ENCODE measurements at regions not wholly inside any gene's neighbourhood (a gene's known extent, or its start where the extent isn't known, plus 50 kb on each side); places are given as distances from the start of the nearest gene placed in this dataset.

DNA sequence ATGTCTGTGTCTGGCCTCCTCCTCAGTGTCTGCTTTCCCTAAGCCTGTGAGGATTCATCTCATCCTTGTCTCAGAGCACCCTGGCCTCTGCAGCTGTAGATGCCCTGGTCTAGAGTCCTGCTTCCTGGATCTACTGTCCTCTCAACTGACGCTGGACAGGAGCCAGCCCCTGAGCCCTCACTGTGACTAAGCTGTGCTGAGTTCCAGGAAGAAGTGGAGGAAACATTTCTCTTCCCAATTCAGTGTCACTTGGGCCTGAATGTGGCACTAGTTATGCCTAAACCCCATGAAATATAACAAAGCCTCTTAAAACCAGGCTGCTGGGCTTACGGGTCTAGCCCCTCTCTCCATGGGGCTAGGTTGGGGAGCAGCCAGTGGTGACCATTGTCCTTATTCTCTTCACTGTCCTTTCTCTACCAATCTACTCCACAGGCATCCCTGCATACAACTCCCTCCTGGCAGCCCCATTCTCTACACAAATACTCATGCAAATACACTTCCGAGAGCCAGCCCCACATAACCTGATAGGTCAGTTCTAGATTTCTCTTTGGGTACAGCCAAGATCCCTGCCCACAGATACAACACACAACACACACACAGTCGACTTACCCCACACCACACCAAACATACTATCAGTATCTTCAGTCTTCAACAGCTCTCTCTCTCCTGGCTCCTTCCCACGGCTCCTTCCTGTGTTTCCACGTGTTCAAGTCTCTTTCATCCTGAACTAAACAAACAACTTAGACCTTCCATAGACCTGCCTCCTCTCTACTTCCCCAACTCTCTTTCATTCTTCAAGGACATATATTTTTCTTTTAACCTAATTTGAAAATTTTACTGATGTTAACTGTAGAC lies 220.8 kb downstream of the SNX18 start:
- TF ChIP-seq GATA1 (IDR thresholded peaks at IDR 0.05; ENCODE audit: low read depth, low read length) (no peak), POLR2A (IDR thresholded peaks at IDR 0.05; ENCODE audit: low read length) (peak; percentile 34)
- peak; percentile 45 to 62 for DNase-seq

DNA sequence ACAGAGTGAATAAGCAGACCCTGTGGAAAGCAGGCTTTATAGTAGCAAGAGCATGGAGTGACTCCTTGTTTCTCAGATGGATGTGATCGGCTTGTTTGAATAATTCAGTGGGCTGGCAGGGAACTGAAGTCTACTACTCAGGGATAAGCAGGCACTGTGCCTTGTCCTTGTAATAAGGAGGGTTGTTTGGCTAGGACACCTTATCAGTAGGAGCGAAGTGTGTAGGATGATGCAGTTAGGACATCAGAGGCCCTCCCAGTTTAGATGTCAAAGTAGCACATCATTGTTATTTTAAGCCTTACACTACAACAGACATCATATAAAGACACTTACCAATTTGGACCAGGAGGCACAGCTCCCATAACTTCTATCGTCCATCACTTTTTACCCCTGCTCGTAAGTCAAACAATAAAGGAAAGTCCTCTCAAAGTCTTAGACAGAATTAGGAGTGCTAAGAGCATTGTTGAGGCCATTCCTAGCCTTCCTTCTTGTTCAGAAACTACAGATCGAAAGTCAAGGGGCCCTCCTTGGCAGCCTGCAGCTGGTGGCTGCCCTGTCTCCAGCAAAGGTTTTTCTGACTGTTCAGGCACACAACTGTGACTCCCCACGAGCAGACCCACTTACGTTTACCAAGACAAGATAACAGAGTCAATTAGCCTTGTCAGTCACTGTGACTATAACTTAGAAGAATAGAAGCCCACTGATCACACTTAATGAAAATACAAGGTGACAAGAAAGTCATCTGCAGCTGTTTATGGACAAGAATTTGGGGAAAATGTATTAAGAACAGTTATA lies 218.6 kb downstream of the SNX18 start:
- TF ChIP-seq POLR2A (IDR thresholded peaks at IDR 0.05; ENCODE audit: low read length) (no peak), GATA1 (IDR thresholded peaks at IDR 0.05; ENCODE audit: low read depth, low read length) (no peak)

DNA sequence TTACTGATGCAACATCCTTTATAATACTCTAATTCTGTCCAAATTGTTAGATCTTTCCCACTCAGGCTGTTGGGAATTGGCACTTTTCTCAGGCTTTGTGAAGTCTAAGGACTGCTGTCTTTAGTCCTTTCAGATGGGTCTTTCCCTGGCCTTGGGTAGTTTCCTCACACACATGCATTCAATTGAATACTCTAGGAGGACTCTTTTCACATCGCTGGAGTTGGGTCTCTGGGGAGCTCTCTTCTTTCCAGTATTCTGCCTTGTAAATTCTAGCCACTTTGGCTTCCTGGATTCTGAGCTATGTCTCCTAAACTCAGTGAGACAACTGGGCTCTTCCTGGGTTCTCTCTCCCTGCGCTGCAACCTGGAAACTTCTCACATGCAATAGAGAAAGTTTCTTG lies 215.5 kb downstream of the SNX18 start:
- no peak for TF ChIP-seq POLR2A (IDR thresholded peaks at IDR 0.05; ENCODE audit: low read length)
- TF ChIP-seq GATA1 (IDR thresholded peaks at IDR 0.05; ENCODE audit: low read depth, low read length), result no peak
- DNase-seq, result no peak

More for the DNA sequence above, 218.6 kb downstream of the SNX18 start:
- DNase-seq, result no peak

DNA sequence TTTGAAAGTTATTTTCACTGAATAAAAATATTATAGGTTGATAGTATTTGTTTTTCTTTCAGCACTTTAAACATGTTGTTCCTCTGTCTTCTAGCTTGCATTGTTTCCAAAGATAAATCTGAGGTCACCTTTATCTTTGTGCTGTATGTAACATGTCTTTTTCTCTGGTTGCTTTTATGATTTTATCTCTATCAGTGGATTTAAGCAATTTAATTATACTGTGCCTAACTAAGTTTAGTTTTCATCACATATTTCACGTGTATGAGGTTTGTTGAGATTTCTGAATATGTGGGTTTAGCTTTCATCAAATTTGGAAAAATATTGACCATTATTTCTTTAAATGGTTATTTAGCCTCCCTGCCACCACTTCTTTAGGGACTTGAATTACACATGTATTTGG lies 214.5 kb downstream of the SNX18 start:
- TF ChIP-seq POLR2A (IDR thresholded peaks at IDR 0.05; ENCODE audit: low read length) (no peak), GATA1 (IDR thresholded peaks at IDR 0.05; ENCODE audit: low read depth, low read length) (no peak)
- no peak for DNase-seq

DNA sequence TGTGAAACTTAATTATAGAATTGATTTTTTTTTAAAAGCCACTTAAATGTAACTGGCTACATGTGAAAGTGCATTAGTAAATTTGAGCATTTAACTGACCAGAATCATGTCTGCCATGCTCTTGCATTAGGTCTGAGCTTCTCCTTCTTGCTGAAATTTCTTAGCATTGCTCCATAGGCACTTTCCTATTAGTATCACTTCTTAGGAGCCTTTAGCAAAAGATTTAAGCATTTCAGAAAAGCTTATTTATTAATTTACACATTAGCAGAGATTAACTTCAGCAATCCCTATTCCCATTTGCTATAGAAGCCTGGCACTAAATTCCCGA lies 211.0 kb downstream of the SNX18 start:
- DNase-seq, result no peak
- no peak for TF ChIP-seq POLR2A (IDR thresholded peaks at IDR 0.05; ENCODE audit: low read length)
- no peak for TF ChIP-seq GATA1 (IDR thresholded peaks at IDR 0.05; ENCODE audit: low read depth, low read length)

DNA sequence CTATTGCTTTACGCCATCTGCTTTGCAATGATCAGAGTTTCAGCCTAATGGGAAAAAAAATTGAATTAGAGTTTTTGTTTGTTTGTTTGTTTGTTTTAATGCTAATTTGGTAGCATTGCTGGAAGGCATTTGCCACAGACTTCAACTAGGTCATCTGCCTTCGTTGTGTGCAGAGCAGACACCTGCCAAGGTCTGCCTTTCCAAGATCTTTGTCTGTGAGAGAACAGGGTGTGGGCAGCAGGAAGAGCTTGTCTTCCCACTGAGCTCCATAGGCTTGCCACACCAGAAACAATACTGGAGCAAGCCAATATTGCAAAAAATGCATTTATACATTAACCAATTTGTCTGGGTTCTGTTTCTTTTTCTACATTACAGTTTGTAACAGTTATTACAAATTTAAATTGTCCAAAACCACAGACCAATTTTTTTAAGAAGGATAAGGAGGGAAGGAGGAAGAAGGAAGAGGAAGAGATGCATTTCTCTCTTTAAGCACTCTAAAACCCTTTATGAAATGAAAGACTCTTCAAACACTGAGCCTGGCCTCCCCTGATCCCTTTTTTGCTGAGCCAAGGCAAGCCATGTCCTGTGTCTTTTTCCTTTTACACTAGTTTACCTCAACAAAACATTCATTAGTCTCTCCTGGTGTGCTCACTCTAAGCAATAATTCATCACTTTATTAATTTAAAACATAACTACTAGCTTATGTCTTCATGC lies 210.5 kb downstream of the SNX18 start:
- no peak for TF ChIP-seq GATA1 (IDR thresholded peaks at IDR 0.05; ENCODE audit: low read depth, low read length)
- no peak for TF ChIP-seq POLR2A (IDR thresholded peaks at IDR 0.05; ENCODE audit: low read length)
- DNase-seq, result no peak

DNA sequence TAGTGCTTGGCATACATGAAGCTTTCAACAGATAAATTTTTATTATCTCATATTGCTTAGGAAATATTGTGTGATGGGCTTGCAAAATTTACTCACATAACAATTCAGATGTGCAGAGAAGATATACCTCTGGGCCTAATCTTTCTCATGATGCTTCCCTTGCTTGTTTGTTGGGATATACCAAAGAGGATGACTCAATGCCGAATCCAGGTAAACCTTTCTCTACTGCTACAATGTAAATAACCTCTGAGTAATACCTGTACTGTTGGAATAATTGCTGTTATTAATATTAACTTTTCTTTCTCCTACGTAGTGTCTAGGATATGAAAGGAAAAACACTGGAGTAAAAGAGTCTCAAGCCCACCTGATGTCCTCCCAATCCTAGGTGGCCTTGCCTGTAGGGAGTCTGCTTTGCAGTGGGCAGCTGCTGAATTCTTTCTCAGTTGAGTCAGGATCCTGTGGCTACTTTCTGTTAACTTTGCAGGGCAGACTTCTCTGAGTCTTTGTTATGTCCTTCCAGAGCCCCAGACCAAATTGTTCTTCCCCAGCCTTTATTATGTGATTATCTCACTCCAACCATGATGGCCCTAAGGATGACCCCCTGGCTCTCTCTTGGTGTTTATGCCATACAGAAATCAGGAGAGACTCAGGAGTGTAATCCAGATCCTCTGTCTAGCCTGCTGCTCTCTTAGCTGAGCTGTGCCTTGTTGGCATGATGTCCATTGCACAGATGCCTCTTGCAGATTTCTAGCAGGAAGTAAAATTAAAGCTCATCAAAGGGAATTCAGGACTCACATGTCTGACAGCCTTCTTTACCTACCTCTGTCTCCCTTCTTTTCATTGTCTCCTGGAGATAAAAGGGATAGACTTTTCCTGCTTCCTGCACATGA lies 208.1 kb downstream of the SNX18 start:
- TF ChIP-seq POLR2A (IDR thresholded peaks at IDR 0.05; ENCODE audit: low read length) (no peak), GATA1 (IDR thresholded peaks at IDR 0.05; ENCODE audit: low read depth, low read length) (no peak)
- DNase-seq, result no peak

DNA sequence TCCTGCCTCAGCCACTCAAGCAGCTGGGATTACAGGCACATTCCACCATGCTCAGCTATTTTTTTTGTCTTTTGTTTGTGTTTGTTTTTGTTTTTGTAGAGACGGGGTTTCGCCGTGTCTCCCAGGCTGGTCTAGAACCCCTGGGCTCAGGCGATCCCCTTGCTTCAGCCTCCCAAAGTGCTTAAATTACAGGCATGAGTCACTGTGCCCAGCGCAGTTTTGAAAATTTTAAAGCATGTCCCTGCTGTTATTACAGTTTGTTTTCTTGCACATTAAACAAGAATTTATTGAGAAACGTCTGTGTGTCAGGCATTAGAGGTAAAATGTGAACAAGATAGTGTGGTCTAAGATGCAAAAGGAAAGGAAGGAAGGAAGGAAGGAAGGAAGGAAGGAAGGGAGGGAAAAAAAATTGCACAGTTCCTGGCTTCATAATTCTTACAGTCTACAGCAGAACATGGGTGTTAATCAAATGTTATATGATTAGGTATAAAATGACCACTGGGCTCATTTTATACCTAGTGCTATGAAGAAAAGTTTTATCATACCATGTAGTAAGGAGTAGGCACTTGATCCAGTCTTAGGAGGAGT lies 205.4 kb downstream of the SNX18 start:
- no peak for TF ChIP-seq POLR2A (IDR thresholded peaks at IDR 0.05; ENCODE audit: low read length)
- no peak for TF ChIP-seq GATA1 (IDR thresholded peaks at IDR 0.05; ENCODE audit: low read depth, low read length)
- no peak for DNase-seq

DNA sequence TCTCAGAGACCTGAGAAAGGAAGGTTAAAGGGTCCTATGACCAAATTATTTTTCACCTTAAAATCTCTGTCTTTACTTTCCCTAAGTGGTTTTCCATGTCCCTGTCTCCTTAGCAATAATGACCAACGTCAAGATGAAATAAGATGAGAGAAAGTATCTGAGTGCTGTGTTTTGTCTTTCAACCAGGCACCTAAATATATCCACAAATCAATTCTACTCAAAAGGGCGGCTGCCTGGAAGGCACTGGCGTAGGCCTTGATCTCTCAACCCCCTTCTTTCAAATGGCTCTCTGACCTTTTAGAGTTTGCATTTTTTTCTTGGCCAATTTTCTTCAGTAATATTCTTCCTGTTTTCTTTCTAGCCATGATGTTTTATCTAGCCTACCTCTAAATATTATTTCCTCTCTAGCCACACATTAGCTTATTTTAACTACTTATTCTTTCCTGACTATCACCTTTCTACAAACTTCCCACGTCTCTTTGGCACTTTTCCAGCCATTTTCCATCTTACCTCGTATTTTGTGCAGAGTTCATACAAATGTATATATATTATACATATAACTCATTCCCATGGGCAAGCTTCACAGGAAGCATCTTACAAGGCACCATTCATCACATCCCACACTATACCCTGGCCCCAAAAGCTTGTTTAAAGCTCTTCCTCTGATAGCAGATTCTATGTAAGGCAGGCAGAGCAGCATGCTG lies 204.5 kb downstream of the SNX18 start:
- DNase-seq, result no peak
- no peak for TF ChIP-seq POLR2A (IDR thresholded peaks at IDR 0.05; ENCODE audit: low read length)
- no peak for TF ChIP-seq GATA1 (IDR thresholded peaks at IDR 0.05; ENCODE audit: low read depth, low read length)

DNA sequence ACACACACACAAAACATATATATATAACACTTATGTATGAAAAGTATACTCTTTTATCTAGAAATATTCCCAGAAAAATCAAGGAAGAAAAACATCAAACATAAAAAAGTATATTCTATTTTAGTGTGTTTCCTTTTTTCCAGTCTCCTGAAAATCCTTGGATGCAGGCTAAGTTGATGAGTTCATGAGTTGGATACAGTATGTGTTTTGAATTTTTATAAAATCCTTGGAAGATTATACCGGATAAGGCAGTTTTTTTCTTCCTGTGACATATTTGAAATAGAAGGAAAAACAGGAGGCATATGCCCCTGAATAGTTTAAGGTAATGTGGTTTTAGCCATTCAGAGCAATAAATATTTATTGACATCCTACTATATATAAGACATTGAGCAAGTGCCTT lies 203.6 kb downstream of the SNX18 start:
- no peak for TF ChIP-seq POLR2A (IDR thresholded peaks at IDR 0.05; ENCODE audit: low read length)
- TF ChIP-seq GATA1 (IDR thresholded peaks at IDR 0.05; ENCODE audit: low read depth, low read length), result no peak
- no peak for DNase-seq

DNA sequence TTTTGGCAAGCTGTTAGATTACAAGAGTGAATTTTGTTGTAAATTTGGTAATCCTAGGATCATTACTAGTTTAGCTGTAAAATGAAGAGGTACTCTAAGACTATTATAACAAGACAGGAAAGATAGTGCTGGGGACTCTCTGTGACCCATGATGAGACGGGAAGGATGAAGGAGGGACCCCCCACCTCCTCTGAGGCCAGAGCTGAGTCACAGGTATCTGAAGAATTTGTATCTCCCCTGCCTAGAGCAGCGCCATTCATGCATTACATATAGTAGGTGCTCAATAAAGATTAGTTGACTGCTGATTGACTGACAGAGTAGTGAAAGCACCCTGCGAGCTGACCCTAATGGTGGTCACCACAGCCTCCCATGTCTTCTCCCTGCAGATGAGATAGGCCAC lies 202.8 kb downstream of the SNX18 start:
- TF ChIP-seq GATA1 (IDR thresholded peaks at IDR 0.05; ENCODE audit: low read depth, low read length) (no peak), POLR2A (IDR thresholded peaks at IDR 0.05; ENCODE audit: low read length) (no peak)
- DNase-seq, result no peak
